HG02852 (cell line): ENCODE measurements at regions not wholly inside any gene's neighbourhood (a gene's known extent, or its start where the extent isn't known, plus 50 kb on each side); places are given as distances from the start of the nearest gene placed in this dataset.

Source experiments
- ATAC-seq: cut with Tn5 transposase; IDR thresholded peaks from one replicate; pipeline ENCODE4 v1.9.1; 2021; ENCODE audit warnings: mild to moderate bottlenecking, moderate library complexity; ENCODE audit not compliant: unreplicated experiment

DNA sequence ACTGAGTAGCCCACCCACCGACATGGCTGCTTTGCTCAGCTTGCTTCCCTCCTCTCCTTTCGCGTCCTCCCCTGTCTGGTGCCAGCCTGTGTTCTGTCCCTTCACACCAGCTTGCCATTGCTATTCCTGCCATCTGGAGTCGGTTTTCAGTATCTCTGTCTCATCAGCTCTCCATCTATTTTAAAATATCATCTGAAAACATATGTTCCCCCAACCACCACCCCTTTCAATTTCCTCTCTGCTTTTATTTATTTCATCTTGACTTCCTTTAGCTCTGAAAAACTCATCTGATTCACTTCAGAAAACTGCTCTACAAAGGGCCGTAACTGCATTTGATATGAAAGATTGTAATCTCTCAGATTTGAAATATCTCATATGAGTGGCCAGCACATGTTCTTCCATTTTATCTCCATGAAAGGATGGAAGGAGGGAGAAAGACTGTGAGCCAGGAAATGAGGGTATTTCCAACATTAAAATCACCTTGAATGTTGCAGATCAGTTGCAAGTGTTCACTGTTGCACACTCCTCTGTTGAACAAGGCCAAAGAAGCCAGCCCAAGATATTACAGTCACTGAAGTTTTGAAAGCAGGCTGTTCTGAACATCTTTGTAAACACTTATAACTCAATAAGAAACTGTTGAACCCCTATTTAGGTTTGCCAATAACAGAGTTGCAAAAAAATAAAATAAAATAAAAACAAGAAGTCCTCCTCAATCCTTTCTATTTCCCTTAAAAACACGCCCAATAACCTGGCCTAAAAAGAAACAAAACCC lies 202.4 kb upstream of the NEBL start:
- ATAC-seq: no peak

DNA sequence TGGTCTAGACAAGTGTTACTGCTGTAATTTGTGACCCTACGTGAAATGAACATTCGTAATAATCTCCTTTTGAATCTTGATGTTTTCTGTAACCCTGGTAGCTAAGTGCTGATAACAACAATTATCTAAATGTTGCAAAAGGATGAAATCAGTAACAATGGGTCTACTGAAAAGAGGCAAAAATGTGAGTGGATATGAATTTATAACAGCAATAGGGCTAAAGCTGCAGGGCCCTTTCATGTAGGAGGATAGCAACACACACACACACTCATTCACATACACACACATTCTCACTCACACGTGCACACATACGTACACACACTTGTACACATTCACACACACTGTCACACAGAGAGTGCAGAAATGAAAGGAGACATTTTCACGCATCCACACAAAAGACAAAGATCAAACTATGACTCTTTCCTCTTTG lies 200.8 kb upstream of the NEBL start:
- ATAC-seq: no peak

GRCh38 chr10:21095494-21096055 lies 198.5 kb upstream of the NEBL start:
- no peak for ATAC-seq

DNA sequence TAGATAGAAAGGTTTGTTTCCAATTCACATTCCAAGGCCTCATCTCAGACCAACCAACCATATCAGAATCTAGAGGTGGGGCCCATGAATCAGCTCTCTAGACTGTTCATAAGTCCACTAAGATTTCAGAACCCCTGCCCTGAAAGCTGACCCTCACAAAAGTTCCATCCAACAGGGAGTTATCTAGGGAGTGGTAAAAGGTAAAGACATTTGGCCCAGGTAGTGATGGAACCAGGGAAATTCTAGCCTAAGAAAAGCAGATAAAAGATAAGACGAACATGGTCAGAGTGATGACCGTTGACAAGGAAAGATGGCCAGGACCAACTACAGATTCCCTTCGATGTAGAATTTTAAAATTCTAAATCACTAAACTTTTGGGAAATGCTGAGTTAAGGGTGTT lies 198.0 kb upstream of the NEBL start:
- ATAC-seq: no peak

DNA sequence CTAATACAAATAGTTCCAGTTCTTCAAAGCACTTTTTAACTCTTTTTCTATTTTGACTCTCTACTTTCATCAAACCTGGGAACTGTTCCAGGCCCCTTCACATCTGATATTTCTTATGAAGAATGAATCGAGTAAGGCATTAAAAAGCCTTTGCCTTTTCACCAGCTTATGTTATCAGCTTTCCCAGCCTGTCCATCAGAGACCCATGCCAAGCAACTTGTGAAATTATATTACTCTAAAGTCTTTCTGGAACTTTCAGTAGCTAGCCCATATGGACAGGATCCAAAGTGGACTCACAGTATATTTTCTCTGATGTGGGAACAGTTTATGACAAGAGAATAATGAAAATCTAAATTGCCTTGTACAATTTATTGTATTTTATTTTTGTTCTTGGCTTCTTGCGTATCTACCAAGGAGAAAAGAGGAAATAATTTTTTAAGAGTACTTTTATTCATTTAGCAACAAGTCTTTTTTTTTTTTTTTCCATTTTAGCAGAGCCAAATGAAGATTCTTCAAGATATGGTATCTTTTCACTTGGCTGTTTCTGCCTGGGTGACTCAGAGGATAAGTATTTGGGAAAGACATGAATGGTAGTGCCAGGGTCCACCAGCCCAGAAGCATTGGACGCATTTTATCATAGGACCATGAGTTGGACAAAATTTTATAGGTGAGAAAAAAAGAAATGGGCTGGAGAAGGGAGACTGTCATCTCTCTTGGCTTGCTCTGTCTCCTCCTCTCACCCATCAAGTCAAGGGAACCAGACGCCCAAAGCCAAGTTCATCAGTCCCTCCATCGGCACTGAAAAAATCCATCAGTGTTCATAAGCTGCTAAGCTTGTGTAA lies 195.8 kb upstream of the NEBL start:
- no peak for ATAC-seq

DNA sequence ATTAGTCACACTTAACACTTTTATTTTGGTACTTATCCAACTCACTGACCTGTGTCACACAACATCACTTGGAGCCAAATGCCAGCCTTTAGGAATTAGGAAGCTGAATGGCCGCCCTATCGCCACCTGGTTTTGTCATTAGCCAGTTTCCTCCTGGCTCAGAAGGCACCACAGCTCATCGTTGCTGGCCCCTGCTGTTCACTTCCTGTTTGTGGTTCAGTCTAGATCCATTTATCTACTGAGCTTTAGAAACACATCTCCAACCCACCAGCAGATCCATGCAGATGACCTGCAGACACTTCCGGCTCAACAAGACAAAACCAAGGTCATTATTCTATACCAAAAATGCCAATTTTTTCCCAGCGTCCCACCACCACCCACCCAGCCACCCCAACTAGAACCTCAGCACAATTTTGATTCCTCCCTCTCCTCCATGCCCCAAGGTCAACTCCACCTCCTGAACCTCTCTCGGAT lies 193.5 kb upstream of the NEBL start:
- no peak for ATAC-seq

- ATAC-seq: no peak
These were observed 190.4 kb upstream of the NEBL start for GRCh38 chr10:21087476-21087875.

- ATAC-seq: no peak
These were observed 187.6 kb upstream of the NEBL start for GRCh38 chr10:21084700-21085099.

- ATAC-seq: no peak
These were observed 186.8 kb upstream of the NEBL start for GRCh38 chr10:21083861-21084260.

DNA sequence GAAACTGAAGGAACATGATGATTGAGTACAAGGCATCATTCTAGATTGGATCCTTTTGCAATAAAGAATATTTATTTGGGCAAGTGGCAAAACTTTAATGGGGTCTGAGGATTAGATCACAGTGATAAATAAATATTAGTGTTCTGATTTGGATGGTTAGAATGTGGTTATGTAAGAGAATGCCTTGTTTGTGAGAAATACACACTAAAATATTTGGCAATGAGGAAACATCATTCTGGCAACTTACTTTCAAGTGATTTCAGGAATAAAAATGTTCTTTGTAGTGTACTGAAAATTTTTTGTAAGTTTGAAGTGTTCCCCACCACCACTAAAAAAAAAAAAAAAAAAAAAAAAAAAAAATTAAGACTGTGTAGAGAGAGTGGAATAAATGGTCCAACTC lies 185.1 kb upstream of the NEBL start:
- ATAC-seq: no peak

- no peak for ATAC-seq
These were observed 183.2 kb upstream of the NEBL start for GRCh38 chr10:21080261-21080660.

DNA sequence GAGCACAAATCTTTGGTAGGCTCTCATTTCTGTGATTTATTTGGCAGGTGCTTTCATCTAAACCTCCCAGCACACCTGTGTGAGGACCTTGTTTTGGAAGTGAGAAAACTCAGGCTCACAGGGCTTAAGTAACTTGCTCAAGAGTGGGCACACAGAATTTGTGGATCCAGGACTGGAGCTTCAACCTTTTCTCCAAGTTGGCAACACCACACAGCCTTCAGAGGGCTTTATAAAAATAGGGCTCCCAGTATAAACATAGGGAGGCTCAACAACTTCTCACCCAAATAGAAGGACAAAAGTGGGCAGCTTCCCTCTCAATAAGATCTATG lies 182.2 kb upstream of the NEBL start:
- no peak for ATAC-seq

DNA sequence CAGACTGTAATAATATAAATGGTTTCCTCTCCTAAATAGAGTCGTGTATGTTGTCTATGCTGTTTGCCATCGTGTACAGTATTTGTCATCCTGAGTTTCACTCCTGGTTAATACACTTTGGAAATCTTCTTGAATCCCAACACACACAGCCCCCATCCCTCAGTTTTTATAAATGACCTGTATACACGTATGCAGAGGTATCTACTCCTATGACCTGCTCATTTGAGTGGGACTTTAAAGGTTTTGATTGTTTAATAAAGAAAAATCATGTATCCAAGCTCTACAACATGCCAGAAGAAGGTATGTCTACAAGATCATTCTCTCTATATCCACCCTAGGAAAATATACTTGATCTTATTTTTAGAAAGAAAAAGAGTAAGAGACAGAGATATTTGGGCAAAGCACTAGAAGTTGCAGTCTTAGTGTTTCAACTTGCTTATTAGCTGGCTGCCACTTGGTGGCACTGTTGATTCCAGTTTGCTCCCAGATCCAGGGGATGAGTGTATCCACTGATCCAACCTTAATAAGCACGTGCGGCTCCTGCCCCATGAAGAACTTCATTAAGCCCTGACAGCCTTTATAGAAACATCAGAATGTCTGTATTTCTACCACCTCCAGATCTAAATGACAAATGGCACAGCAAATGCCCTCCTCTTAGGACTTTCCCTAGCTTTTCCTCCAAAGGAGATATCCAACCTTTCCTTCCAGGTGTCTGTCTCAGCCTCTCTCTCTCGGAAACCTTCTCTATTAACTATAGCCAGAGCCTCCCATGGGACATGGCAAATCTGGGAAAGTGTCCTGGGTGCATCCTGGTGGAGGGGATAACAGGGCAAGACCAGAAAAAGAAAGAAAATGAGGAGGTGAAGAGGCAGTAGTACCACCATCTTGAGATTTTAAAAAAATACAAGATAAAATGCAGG lies 181.6 kb upstream of the NEBL start:
- peak; percentile 80 for ATAC-seq

DNA sequence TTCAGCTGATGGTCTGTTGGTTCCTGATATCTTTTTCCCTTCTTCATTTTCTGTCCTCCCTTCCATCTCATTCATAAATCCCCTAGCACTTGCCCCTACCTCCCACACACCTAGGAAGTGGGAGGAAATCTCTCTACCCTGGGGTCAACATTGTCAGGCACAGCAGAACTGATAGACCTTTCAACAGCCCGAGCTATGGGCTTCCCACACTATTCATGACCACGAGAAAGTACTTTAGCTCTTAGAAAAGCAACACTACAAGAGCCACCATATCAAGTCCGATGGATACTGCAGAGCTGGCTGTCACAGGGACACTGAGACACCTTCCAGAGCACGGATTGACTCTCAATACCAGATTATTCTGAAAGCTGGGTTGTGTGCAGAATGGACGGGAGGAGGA lies 180.6 kb upstream of the NEBL start:
- ATAC-seq: no peak

- no peak for ATAC-seq
These were observed 179.3 kb upstream of the NEBL start for GRCh38 chr10:21076381-21076780.

- no peak for ATAC-seq
These were observed 178.8 kb upstream of the NEBL start for GRCh38 chr10:21075880-21076279.

GRCh38 chr10:21071001-21071673 lies 174.0 kb upstream of the NEBL start:
- no peak for ATAC-seq

- ATAC-seq: no peak
These were observed 173.0 kb upstream of the NEBL start for GRCh38 chr10:21069929-21070700.

- no peak for ATAC-seq
These were observed 172.2 kb upstream of the NEBL start for GRCh38 chr10:21069278-21069677.
